ENCODE measurements at regions not wholly inside any gene's neighbourhood (a gene's known extent, or its start where the extent isn't known, plus 50 kb on each side); places are given as distances from the start of the nearest gene placed in this dataset.

GRCh38 chr11:134992981-134993380 is 580.9 kb upstream of the B3GAT1 start:
- H3K36me3 Mint-ChIP-seq (ENCODE audit: insufficient read depth, unreplicated experiment) = peaks cover 7% of the 10 kb centered on the region
- ChIA-PET CTCF (no interaction called here), POLR2A (no interaction called here)
- no peak overlapping the region for H3K27ac Mint-ChIP-seq (ENCODE audit: low read depth, unreplicated experiment)
- no peak for DNase-seq (ENCODE audit: unreplicated experiment)
- TF ChIP-seq CTCF (IDR thresholded peaks at IDR 0.05; ENCODE audit: unreplicated experiment) = no peak
- H3K4me3 Mint-ChIP-seq (ENCODE audit: unreplicated experiment) = no peak overlapping the region
- intact Hi-C loops (cut with micrococcal nuclease) = no loop called here
- no TSS peak for BruUV-seq (replicated peaks)
- peaks cover 60% of the 10 kb centered on the region for H3K9me3 Mint-ChIP-seq (ENCODE audit: unreplicated experiment)
- no peaks in the 10 kb centered on the region for H3K4me1 Mint-ChIP-seq (ENCODE audit: insufficient read depth, unreplicated experiment)
- H3K27me3 Mint-ChIP-seq (ENCODE audit: insufficient read depth, unreplicated experiment) = no peaks in the 10 kb centered on the region

GRCh38 chr11:134988495-134988894 is 576.5 kb upstream of the B3GAT1 start:
- ChIA-PET CTCF (no interaction called here), POLR2A (no interaction called here)
- no peak overlapping the region for H3K27ac Mint-ChIP-seq (ENCODE audit: low read depth, unreplicated experiment)
- H3K9me3 Mint-ChIP-seq (ENCODE audit: unreplicated experiment) = peaks cover 74% of the 10 kb centered on the region
- no peak for TF ChIP-seq CTCF (IDR thresholded peaks at IDR 0.05; ENCODE audit: unreplicated experiment)
- H3K4me1 Mint-ChIP-seq (ENCODE audit: insufficient read depth, unreplicated experiment) = no peaks in the 10 kb centered on the region
- BruUV-seq (replicated peaks) = no TSS peak
- H3K27me3 Mint-ChIP-seq (ENCODE audit: insufficient read depth, unreplicated experiment) = no peaks in the 10 kb centered on the region
- no peak overlapping the region for H3K4me3 Mint-ChIP-seq (ENCODE audit: unreplicated experiment)
- no peak for DNase-seq (ENCODE audit: unreplicated experiment)
- intact Hi-C loops (cut with micrococcal nuclease) = no loop called here
- peaks cover 7% of the 10 kb centered on the region for H3K36me3 Mint-ChIP-seq (ENCODE audit: insufficient read depth, unreplicated experiment)

GRCh38 chr11:134987822-134988221 is 575.8 kb upstream of the B3GAT1 start:
- intact Hi-C loops (cut with micrococcal nuclease) = no loop called here
- Mint-ChIP-seq H3K4me3 (ENCODE audit: unreplicated experiment) (no peak overlapping the region), H3K4me1 (ENCODE audit: insufficient read depth, unreplicated experiment) (no peaks in the 10 kb centered on the region), H3K27me3 (ENCODE audit: insufficient read depth, unreplicated experiment) (no peaks in the 10 kb centered on the region), H3K27ac (ENCODE audit: low read depth, unreplicated experiment) (no peak overlapping the region), H3K9me3 (ENCODE audit: unreplicated experiment) (peaks cover 67% of the 10 kb centered on the region), H3K36me3 (ENCODE audit: insufficient read depth, unreplicated experiment) (peaks cover 2% of the 10 kb centered on the region)
- BruUV-seq (replicated peaks) = no TSS peak
- TF ChIP-seq CTCF (IDR thresholded peaks at IDR 0.05; ENCODE audit: unreplicated experiment) = no peak
- ChIA-PET POLR2A (no interaction called here), CTCF (no interaction called here)
- no peak for DNase-seq (ENCODE audit: unreplicated experiment)

GRCh38 chr11:134987223-134987768 is 575.3 kb upstream of the B3GAT1 start:
- TF ChIP-seq CTCF (IDR thresholded peaks at IDR 0.05; ENCODE audit: unreplicated experiment) = no peak
- no TSS peak for BruUV-seq (replicated peaks)
- Mint-ChIP-seq H3K4me1 (ENCODE audit: insufficient read depth, unreplicated experiment) (no peaks in the 10 kb centered on the region), H3K27me3 (ENCODE audit: insufficient read depth, unreplicated experiment) (no peaks in the 10 kb centered on the region), H3K4me3 (ENCODE audit: unreplicated experiment) (no peak overlapping the region), H3K9me3 (ENCODE audit: unreplicated experiment) (peaks cover 62% of the 10 kb centered on the region), H3K36me3 (ENCODE audit: insufficient read depth, unreplicated experiment) (no peaks in the 10 kb centered on the region), H3K27ac (ENCODE audit: low read depth, unreplicated experiment) (no peak overlapping the region)
- ChIA-PET CTCF (no interaction called here), POLR2A (no interaction called here)
- no peak for DNase-seq (ENCODE audit: unreplicated experiment)
- intact Hi-C loops (cut with micrococcal nuclease) = no loop called here

Data from MCF 10A (cell line).